SK-N-SH (cell line): ENCODE measurements at regions not wholly inside any gene's neighbourhood (a gene's known extent, or its start where the extent isn't known, plus 50 kb on each side); places are given as distances from the start of the nearest gene placed in this dataset.

Source experiments
- CTCF ChIA-PET: fragments of 300-600, 350-600 bp; formaldehyde crosslinking; extraction: SDS; loops from one replicate; lab custom pipeline; 2021; lab: Yijun Ruan, JAX
- POLR2A ChIA-PET: fragments of 350-600 bp; sonication (Branson Sonifier 250); formaldehyde crosslinking; extraction: SDS; loops from one replicate; lab custom pipeline; 2020; ENCODE audit warnings: antibody characterized with exemption, inconsistent platforms; lab: Yijun Ruan, JAX
- DNase-seq: peaks from one replicate; pipeline ENCODE4 v3.0.0; 2012
- H2AFZ ChIP-seq: fragments of 200-600 bp; sonication (generic); 2 replicates; pipeline ENCODE4 v1.8.1; 2016; ENCODE audit warnings: antibody characterized with exemption, mild to moderate bottlenecking, low read depth
- H3F3A ChIP-seq: fragments of 200-600 bp; sonication (generic); replicated peaks from 2 replicates; pipeline ENCODE3; 2016; ENCODE audit warnings: antibody characterized with exemption, mild to moderate bottlenecking; ENCODE audit not compliant: insufficient read depth
- H3K27ac ChIP-seq, 2 experiments: fragments of 200-500 bp in 1 of 2; fragments of 200-600 bp in 1 of 2; sonication (Bioruptor generic) in 1 of 2; sonication (generic), shearing (Covaris generic) in 1 of 2; 2 replicates each; pipeline versions ENCODE4 v1.5.1 to v1.6.1; 2014 to 2016; ENCODE audit warnings: low read depth in 2 of 2, inconsistent platforms in 1 of 2, low read length in 1 of 2, mild to moderate bottlenecking in 1 of 2, mixed read lengths in 1 of 2
- H3K27me3 ChIP-seq: fragments of 200-600 bp; sonication (generic), shearing (Covaris generic); 2 replicates; pipeline ENCODE4 v1.6.1; 2016; ENCODE audit warnings: mixed run types; ENCODE audit not compliant: insufficient read depth
- H3K36me3 ChIP-seq, 2 experiments: fragments of 200-500 bp in 1 of 2; fragments of 200-600 bp in 1 of 2; sonication (Bioruptor generic) in 1 of 2; sonication (generic) in 1 of 2; replicated peaks in 1 of 2; 2 replicates each; pipeline versions ENCODE3 to v1.5.1; 2014 to 2016; ENCODE audit warnings: low read length in 1 of 2, mild to moderate bottlenecking in 1 of 2; ENCODE audit not compliant: insufficient read depth in 2 of 2, control insufficient read depth in 1 of 2
- H3K4me1 ChIP-seq, 2 experiments: fragments of 200-500 bp in 1 of 2; fragments of 200-600 bp in 1 of 2; sonication (Bioruptor generic) in 1 of 2; sonication (generic), shearing (Covaris generic) in 1 of 2; 2 replicates each; pipeline versions ENCODE4 v1.5.1 to v1.6.1; 2014 to 2016; ENCODE audit warnings: low read depth in 1 of 2, low read length in 1 of 2, mixed run types in 1 of 2; ENCODE audit not compliant: insufficient read depth in 2 of 2, control insufficient read depth in 1 of 2
- H3K4me2 ChIP-seq: fragments of 200-600 bp; sonication (generic), shearing (Covaris generic); 2 replicates; pipeline ENCODE4 v1.6.1; 2017; ENCODE audit warnings: mixed run types
- H3K4me3 ChIP-seq, 2 experiments: fragments of 200-500 bp in 1 of 2; fragments of 200-600 bp in 1 of 2; sonication (Bioruptor generic) in 1 of 2; sonication (generic), shearing (Covaris generic) in 1 of 2; 2 replicates each; pipeline versions ENCODE4 v1.5.1 to v1.8.1; 2014 to 2016; ENCODE audit warnings: low read depth in 2 of 2, inconsistent platforms in 1 of 2, low read length in 1 of 2, mild to moderate bottlenecking in 1 of 2, mixed read lengths in 1 of 2, moderate library complexity in 1 of 2
- H3K79me2 ChIP-seq: fragments of 200-600 bp; sonication (generic); 2 replicates; pipeline ENCODE4 v1.8.1; 2017; ENCODE audit warnings: mild to moderate bottlenecking; ENCODE audit not compliant: insufficient read depth
- H3K9ac ChIP-seq: fragments of 200-600 bp; sonication (generic); 2 replicates; pipeline ENCODE4 v1.6.1; 2017; ENCODE audit warnings: mixed run types
- H3K9me2 ChIP-seq: fragments of 200-600 bp; sonication (generic); 2 replicates; pipeline ENCODE4 v1.6.1; 2017; ENCODE audit warnings: mixed run types
- H3K9me3 ChIP-seq: fragments of 200-600 bp; sonication (generic); 2 replicates; pipeline ENCODE4 v1.6.1; 2017; ENCODE audit warnings: mixed run types, mild to moderate bottlenecking, moderate library complexity
- H4K20me1 ChIP-seq: fragments of 200-600 bp; sonication (generic); 2 replicates; pipeline ENCODE4 v1.6.1; 2017; ENCODE audit warnings: mild to moderate bottlenecking, mixed run types; ENCODE audit not compliant: insufficient read depth
- GATA2 ChIP-seq: sonication (generic); formaldehyde crosslinking; IDR thresholded peaks from 2 replicates; pipeline ENCODE4 v1.5.0; 2020; ENCODE audit warnings: mild to moderate bottlenecking, missing genetic modification reagents
- JUND ChIP-seq: IDR thresholded peaks from 2 replicates; pipeline ENCODE4 v1.4.0; 2012
- MEF2A ChIP-seq: IDR thresholded peaks from 2 replicates; pipeline ENCODE4 v1.4.0; 2012; ENCODE audit warnings: low read depth, borderline replicate concordance
- MXI1 ChIP-seq: IDR thresholded peaks from 2 replicates; pipeline ENCODE4 v1.6.1; 2012; ENCODE audit warnings: mild to moderate bottlenecking, low read depth, low read length, improper control_type of control experiment
- NRF1 ChIP-seq: IDR thresholded peaks from 2 replicates; pipeline ENCODE4 v1.6.1; 2012; ENCODE audit warnings: low read depth, mild to moderate bottlenecking, low read length
- RCOR1 ChIP-seq: fragments of 150-350 bp; IDR thresholded peaks from 2 replicates; pipeline ENCODE4 v1.6.1; 2017; ENCODE audit warnings: antibody characterized with exemption, low read length
- SMC3 ChIP-seq: IDR thresholded peaks from 2 replicates; pipeline ENCODE4 v1.6.1; 2012; ENCODE audit warnings: low read depth, low read length, improper control_type of control experiment
- TEAD4 ChIP-seq: IDR thresholded peaks from 2 replicates; pipeline ENCODE4 v1.4.0; 2012; ENCODE audit warnings: mild to moderate bottlenecking, borderline replicate concordance; ENCODE audit not compliant: insufficient read depth
- WGBS: methylation state at CpG from one replicate; pipeline ENCODE4 v1.1.6; 2017; ENCODE audit warnings: low lambda C conversion rate; 5-methylcytosine and 5-hydroxymethylcytosine counted together
- TF ChIP-seq, protein P1 (sequence below): fragments of 200-600 bp; sonication (generic); IDR thresholded peaks from 2 replicates; pipeline ENCODE4 v1.6.1; 2017; ENCODE audit warnings: antibody characterized with exemption, mild to moderate bottlenecking, moderate library complexity
- TF ChIP-seq, protein P2 (sequence below): IDR thresholded peaks from 2 replicates; pipeline ENCODE4 v1.6.1; 2012; ENCODE audit warnings: mild to moderate bottlenecking, low read depth, low read length, moderate library complexity
- TF ChIP-seq, protein P3 (sequence below): fragments of 150-350 bp; IDR thresholded peaks from 2 replicates; pipeline ENCODE4 v1.6.1; 2016; ENCODE audit warnings: mild to moderate bottlenecking, low read depth, low read length
- TF ChIP-seq, protein P4 (sequence below): IDR thresholded peaks from 2 replicates; pipeline ENCODE4 v1.4.0; 2012; ENCODE audit warnings: low read depth, borderline replicate concordance
- TF ChIP-seq, protein P5 (sequence below): IDR thresholded peaks from 2 replicates; pipeline ENCODE4 v1.4.0; 2012; ENCODE audit warnings: low read depth, borderline replicate concordance

DNA sequence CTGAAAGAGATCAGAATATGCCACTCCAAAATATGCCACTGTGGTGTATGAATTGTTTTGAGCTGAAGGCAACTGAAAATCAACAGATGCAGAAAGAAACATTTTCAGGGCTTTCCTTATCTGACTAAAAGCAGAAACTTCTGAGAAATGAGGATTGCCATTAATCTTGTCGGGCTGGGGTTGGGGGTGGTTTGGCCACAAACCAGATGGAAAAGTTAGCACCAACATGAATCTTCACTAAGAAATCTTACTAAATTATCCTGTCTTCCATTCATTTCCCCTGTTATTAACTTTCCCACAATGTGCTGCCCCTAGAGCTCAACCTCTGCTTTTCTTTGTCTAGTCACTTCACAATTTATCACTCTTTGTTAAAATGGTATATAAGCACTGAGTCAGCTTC is 229.9 kb upstream of the GADL1 start:
- H3K79me2 ChIP-seq: no peaks in the 10 kb centered on the region
- no peaks in the 10 kb centered on the region for H3K36me3 ChIP-seq
- H3K4me3 ChIP-seq: no peak overlapping the region
- no peaks in the 10 kb centered on the region for H3F3A ChIP-seq
- no peaks in the 10 kb centered on the region for H3K27me3 ChIP-seq
- H3K4me2 ChIP-seq: no peak overlapping the region
- DNase-seq: no peak
- 83% methylated on average over 1 of the region's 1 CpG for WGBS
- no peaks in the 10 kb centered on the region for H4K20me1 ChIP-seq
- ChIA-PET POLR2A (no interaction called here), CTCF (no interaction called here)
- H3K9ac ChIP-seq: no peak overlapping the region
- no peak overlapping the region for H3K27ac ChIP-seq
- no peak overlapping the region for H2AFZ ChIP-seq
- H3K4me1 ChIP-seq: no peaks in the 10 kb centered on the region; a peak in 1 of 4 replicates
- no peaks in the 10 kb centered on the region for H3K9me2 ChIP-seq
- no peaks in the 10 kb centered on the region for H3K9me3 ChIP-seq
- TF ChIP-seq, protein P1, sequence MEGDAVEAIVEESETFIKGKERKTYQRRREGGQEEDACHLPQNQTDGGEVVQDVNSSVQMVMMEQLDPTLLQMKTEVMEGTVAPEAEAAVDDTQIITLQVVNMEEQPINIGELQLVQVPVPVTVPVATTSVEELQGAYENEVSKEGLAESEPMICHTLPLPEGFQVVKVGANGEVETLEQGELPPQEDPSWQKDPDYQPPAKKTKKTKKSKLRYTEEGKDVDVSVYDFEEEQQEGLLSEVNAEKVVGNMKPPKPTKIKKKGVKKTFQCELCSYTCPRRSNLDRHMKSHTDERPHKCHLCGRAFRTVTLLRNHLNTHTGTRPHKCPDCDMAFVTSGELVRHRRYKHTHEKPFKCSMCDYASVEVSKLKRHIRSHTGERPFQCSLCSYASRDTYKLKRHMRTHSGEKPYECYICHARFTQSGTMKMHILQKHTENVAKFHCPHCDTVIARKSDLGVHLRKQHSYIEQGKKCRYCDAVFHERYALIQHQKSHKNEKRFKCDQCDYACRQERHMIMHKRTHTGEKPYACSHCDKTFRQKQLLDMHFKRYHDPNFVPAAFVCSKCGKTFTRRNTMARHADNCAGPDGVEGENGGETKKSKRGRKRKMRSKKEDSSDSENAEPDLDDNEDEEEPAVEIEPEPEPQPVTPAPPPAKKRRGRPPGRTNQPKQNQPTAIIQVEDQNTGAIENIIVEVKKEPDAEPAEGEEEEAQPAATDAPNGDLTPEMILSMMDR: no peak
- TF ChIP-seq SMC3 (no peak), JUND (no peak), MEF2A (no peak), RCOR1 (no peak)
- TF ChIP-seq, protein P2, sequence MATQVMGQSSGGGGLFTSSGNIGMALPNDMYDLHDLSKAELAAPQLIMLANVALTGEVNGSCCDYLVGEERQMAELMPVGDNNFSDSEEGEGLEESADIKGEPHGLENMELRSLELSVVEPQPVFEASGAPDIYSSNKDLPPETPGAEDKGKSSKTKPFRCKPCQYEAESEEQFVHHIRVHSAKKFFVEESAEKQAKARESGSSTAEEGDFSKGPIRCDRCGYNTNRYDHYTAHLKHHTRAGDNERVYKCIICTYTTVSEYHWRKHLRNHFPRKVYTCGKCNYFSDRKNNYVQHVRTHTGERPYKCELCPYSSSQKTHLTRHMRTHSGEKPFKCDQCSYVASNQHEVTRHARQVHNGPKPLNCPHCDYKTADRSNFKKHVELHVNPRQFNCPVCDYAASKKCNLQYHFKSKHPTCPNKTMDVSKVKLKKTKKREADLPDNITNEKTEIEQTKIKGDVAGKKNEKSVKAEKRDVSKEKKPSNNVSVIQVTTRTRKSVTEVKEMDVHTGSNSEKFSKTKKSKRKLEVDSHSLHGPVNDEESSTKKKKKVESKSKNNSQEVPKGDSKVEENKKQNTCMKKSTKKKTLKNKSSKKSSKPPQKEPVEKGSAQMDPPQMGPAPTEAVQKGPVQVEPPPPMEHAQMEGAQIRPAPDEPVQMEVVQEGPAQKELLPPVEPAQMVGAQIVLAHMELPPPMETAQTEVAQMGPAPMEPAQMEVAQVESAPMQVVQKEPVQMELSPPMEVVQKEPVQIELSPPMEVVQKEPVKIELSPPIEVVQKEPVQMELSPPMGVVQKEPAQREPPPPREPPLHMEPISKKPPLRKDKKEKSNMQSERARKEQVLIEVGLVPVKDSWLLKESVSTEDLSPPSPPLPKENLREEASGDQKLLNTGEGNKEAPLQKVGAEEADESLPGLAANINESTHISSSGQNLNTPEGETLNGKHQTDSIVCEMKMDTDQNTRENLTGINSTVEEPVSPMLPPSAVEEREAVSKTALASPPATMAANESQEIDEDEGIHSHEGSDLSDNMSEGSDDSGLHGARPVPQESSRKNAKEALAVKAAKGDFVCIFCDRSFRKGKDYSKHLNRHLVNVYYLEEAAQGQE: no peak
- TF ChIP-seq, protein P3, sequence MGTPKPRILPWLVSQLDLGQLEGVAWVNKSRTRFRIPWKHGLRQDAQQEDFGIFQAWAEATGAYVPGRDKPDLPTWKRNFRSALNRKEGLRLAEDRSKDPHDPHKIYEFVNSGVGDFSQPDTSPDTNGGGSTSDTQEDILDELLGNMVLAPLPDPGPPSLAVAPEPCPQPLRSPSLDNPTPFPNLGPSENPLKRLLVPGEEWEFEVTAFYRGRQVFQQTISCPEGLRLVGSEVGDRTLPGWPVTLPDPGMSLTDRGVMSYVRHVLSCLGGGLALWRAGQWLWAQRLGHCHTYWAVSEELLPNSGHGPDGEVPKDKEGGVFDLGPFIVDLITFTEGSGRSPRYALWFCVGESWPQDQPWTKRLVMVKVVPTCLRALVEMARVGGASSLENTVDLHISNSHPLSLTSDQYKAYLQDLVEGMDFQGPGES: no peak
- TF ChIP-seq, protein P4, sequence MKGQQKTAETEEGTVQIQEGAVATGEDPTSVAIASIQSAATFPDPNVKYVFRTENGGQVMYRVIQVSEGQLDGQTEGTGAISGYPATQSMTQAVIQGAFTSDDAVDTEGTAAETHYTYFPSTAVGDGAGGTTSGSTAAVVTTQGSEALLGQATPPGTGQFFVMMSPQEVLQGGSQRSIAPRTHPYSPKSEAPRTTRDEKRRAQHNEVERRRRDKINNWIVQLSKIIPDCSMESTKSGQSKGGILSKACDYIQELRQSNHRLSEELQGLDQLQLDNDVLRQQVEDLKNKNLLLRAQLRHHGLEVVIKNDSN: no peak

DNA sequence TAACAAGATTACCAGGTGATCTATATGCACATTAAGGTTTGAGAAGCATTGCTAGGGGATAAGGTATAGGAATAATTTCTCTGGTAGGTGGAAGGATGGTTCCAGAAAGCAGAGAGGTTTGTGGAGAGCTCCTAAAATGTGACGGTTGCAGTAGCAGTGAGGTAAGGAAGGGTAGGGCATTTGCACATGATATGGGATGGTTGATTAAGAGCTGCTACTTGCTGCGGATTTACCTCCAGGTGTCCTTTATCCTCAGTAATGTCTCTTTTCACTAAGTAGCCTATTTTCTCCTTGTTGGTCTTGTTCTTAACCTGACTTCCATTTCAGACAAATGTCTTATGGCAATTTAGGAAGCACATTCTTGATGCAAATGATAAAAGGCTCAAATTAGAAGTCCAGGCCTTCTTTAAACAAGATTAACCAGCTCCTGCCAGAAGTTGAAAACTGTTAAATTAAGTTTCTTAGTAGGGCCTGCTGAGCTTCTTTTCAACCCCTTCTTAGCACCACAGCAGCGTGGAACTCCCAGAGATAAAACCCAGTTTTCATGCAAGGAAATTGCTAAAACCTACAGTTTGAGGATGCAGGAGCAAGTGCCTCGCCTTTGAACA is 231.1 kb upstream of the GADL1 start:
- Histone ChIP-seq H3K4me3 (no peak overlapping the region), H4K20me1 (no peaks in the 10 kb centered on the region), H3K36me3 (no peaks in the 10 kb centered on the region), H3K4me2 (no peak overlapping the region), H3K27me3 (no peaks in the 10 kb centered on the region), H3F3A (no peaks in the 10 kb centered on the region), H2AFZ (no peak overlapping the region), H3K9me3 (no peaks in the 10 kb centered on the region), H3K27ac (no peak overlapping the region; a peak in 1 of 4 replicates), H3K79me2 (no peaks in the 10 kb centered on the region), H3K9ac (no peak overlapping the region), H3K9me2 (no peaks in the 10 kb centered on the region), H3K4me1 (no peaks in the 10 kb centered on the region; a peak in 1 of 4 replicates)
- ChIA-PET POLR2A (no interaction called here), CTCF (no interaction called here)
- WGBS: 70% methylated on average over 4 of the region's 4 CpGs
- TF ChIP-seq GATA2 (CRISPR knock-in tag) (no peak), TEAD4 (no peak), MEF2A (no peak), NRF1 (no peak), MXI1 (no peak)
- TF ChIP-seq, protein P4: no peak
- TF ChIP-seq, protein P5, sequence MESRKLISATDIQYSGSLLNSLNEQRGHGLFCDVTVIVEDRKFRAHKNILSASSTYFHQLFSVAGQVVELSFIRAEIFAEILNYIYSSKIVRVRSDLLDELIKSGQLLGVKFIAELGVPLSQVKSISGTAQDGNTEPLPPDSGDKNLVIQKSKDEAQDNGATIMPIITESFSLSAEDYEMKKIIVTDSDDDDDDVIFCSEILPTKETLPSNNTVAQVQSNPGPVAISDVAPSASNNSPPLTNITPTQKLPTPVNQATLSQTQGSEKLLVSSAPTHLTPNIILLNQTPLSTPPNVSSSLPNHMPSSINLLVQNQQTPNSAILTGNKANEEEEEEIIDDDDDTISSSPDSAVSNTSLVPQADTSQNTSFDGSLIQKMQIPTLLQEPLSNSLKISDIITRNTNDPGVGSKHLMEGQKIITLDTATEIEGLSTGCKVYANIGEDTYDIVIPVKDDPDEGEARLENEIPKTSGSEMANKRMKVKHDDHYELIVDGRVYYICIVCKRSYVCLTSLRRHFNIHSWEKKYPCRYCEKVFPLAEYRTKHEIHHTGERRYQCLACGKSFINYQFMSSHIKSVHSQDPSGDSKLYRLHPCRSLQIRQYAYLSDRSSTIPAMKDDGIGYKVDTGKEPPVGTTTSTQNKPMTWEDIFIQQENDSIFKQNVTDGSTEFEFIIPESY: no peak
- DNase-seq: no peak
